HEK293T (cell line): ENCODE measurements at regions not wholly inside any gene's neighbourhood (a gene's known extent, or its start where the extent isn't known, plus 50 kb on each side); places are given as distances from the start of the nearest gene placed in this dataset.

ENCODE experiments used
- FOXA1 ChIP-seq: fragments of 450-650 bp; IDR thresholded peaks from 2 replicates; pipeline ENCODE4 v1.6.1; 2016; ENCODE audit warnings: mild to moderate bottlenecking
- FOXM1 ChIP-seq: fragments of 450-650 bp; IDR thresholded peaks from 2 replicates; pipeline ENCODE4 v1.6.1; 2017; ENCODE audit warnings: mild to moderate bottlenecking, borderline replicate concordance
- NFRKB ChIP-seq: fragments of 450-650 bp; IDR thresholded peaks from 2 replicates; pipeline ENCODE4 v1.6.1; 2016; ENCODE audit warnings: mild to moderate bottlenecking, moderate library complexity

- TF ChIP-seq FOXA1 = no peak
- no peak for TF ChIP-seq NFRKB
- TF ChIP-seq FOXM1 = no peak
These were observed 69.3 kb downstream of the MIS18A start for GRCh38 chr21:32209580-32209979.
